Neural cell (in vitro differentiated cells): ENCODE measurements at regions not wholly inside any gene's neighbourhood (a gene's known extent, or its start where the extent isn't known, plus 50 kb on each side); places are given as distances from the start of the nearest gene placed in this dataset.

Source experiments
- CTCF ChIP-seq: fragments of 450-650 bp; IDR thresholded peaks from 2 replicates; pipeline ENCODE4 v1.5.1; 2014; ENCODE audit warnings: antibody characterized with exemption, mild to moderate bottlenecking, moderate library complexity; ENCODE audit not compliant: poor library complexity, severe bottlenecking
- EP300 ChIP-seq: fragments of 450-650 bp; conservative IDR thresholded peaks from 2 replicates; pipeline ENCODE4 v1.6.1; 2014; ENCODE audit warnings: antibody characterized with exemption, mild to moderate bottlenecking, moderate library complexity; ENCODE audit not compliant: poor library complexity, severe bottlenecking
- EZH2 ChIP-seq: fragments of 200-600, 300-800 bp; shearing (Covaris generic), sonication (generic); IDR thresholded peaks from 2 replicates; pipeline ENCODE4 v1.6.1; 2014; ENCODE audit warnings: antibody characterized with exemption, low read length, borderline replicate concordance, mild to moderate bottlenecking; ENCODE audit not compliant: insufficient read depth, poor library complexity, severe bottlenecking
- MXI1 ChIP-seq: fragments of 450-650 bp; conservative IDR thresholded peaks from 2 replicates; pipeline ENCODE4 v1.6.1; 2014; ENCODE audit warnings: antibody characterized with exemption, mild to moderate bottlenecking; ENCODE audit not compliant: poor library complexity, severe bottlenecking
- POLR2AphosphoS5 ChIP-seq: IDR thresholded peaks from 2 replicates; pipeline ENCODE4 v1.6.1; 2012
- RAD21 ChIP-seq: fragments of 450-650 bp; conservative IDR thresholded peaks from 2 replicates; pipeline ENCODE4 v1.6.1; 2014; ENCODE audit warnings: antibody characterized with exemption, mild to moderate bottlenecking, moderate library complexity
- REST ChIP-seq: IDR thresholded peaks from 2 replicates; pipeline ENCODE4 v1.6.1; 2012; ENCODE audit warnings: borderline replicate concordance
- SMC3 ChIP-seq: fragments of 450-650 bp; conservative IDR thresholded peaks from 2 replicates; pipeline ENCODE4 v1.6.1; 2014; ENCODE audit warnings: antibody characterized with exemption, mild to moderate bottlenecking, moderate library complexity; ENCODE audit not compliant: poor library complexity
- TAF1 ChIP-seq: IDR thresholded peaks from 2 replicates; pipeline ENCODE4 v1.6.1; 2012; ENCODE audit warnings: low read depth

- TF ChIP-seq CTCF: no peak
- TF ChIP-seq POLR2AphosphoS5: no peak
- TF ChIP-seq EZH2: no peak
- TF ChIP-seq TAF1: no peak
- no peak for TF ChIP-seq MXI1
- no peak for TF ChIP-seq RAD21
- no peak for TF ChIP-seq SMC3
- TF ChIP-seq EP300: no peak
- no peak for TF ChIP-seq REST
Measured at GRCh38 chr5:30368064-30368463, 825.4 kb upstream of the CDH6 start.
